Immature natural killer cell (primary cell): ENCODE measurements at regions not wholly inside any gene's neighbourhood (a gene's known extent, or its start where the extent isn't known, plus 50 kb on each side); places are given as distances from the start of the nearest gene placed in this dataset.
"Not testable (repeated sequence)": the region's sequence is repeated elsewhere in the genome, so short reads cannot be mapped to it uniquely, and the experiment has no call there.

Experiments used
- DNase-seq, 3 donors: peaks; one replicate each; pipeline ENCODE4 v3.0.0; 2022; ENCODE audit warnings: mixed read lengths in 1 of 3
- H3K27ac Mint-ChIP-seq, 6 donors: one replicate each; pipeline ENCODE4 v1.8.0; 2020; ENCODE audit warnings: mixed read lengths in 6 of 6, mild to moderate bottlenecking in 5 of 6, inconsistent platforms in 4 of 6, moderate library complexity in 3 of 6
- H3K27me3 Mint-ChIP-seq, 3 donors: one replicate each; pipeline ENCODE4 v1.8.0; 2020 to 2021; ENCODE audit warnings: low read depth in 3 of 3, mild to moderate bottlenecking in 3 of 3, mixed read lengths in 3 of 3, moderate library complexity in 3 of 3, inconsistent platforms in 1 of 3
- H3K36me3 Mint-ChIP-seq, 3 donors: one replicate each; pipeline ENCODE4 v1.8.0; 2020; ENCODE audit warnings: mixed read lengths in 3 of 3, inconsistent platforms in 2 of 3, mild to moderate bottlenecking in 2 of 3
- H3K4me1 Mint-ChIP-seq, 2 donors: one replicate each; pipeline ENCODE4 v1.8.0; 2020; ENCODE audit warnings: inconsistent platforms in 2 of 2, mild to moderate bottlenecking in 2 of 2, mixed read lengths in 2 of 2, moderate library complexity in 1 of 2
- H3K4me3 Mint-ChIP-seq, 5 donors: one replicate each; pipeline ENCODE4 v1.8.0; 2020; ENCODE audit warnings: mild to moderate bottlenecking in 5 of 5, mixed read lengths in 5 of 5, inconsistent platforms in 3 of 5, moderate library complexity in 3 of 5
- H3K9me3 Mint-ChIP-seq, 6 donors: one replicate each; pipeline ENCODE4 v1.8.0; 2020; ENCODE audit warnings: mild to moderate bottlenecking in 6 of 6, mixed read lengths in 6 of 6, inconsistent platforms in 4 of 6, moderate library complexity in 3 of 6

DNA sequence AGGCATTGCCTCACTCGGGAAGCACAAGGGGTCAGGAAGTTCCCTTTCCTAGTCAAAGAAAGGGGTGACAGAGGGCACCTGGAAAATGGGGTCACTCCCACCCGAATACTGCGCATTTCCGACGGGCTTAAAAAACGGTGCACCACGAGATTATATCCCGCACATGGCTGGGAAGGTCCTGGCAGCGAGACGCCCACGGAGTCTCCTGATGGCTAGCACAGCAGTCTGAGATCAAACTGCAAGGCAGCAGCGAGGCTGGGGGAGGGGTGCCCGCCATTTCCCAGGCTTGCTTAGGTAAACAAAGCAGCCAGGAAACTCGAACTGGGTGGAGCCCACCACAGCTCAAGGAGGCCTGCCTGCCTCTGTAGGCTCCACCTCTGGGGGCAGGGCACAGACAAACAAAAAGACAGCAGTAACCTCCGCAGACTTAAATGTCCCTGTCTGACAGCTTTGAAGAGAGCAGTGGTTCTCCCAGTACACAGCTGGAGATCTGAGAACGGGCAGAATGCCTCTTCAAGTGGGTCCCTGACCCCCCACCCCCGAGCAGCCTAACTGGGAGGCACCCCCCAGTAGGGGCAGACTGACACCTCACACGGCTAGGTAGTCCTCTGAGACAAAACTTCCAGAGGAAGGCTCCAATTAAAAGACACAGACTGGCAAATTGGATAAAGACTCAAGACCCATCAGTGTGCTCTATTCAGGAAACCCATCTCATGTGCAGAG lies 297.2 kb upstream of the DDI1 start:
- peak; percentile 17 to 32 (median 18) for DNase-seq
- H3K9me3 Mint-ChIP-seq, H3K27me3 Mint-ChIP-seq, H3K36me3 Mint-ChIP-seq: not testable (repeated sequence)
- H3K4me3 Mint-ChIP-seq: peak overlapping the region; percentile 71 to 84 (median 81)
- H3K27ac Mint-ChIP-seq: peak overlapping the region; percentile 63 to 92 (median 88)
- H3K4me1 Mint-ChIP-seq: peaks cover 51 to 58% of the 10 kb centered on the region in 2 donors

DNA sequence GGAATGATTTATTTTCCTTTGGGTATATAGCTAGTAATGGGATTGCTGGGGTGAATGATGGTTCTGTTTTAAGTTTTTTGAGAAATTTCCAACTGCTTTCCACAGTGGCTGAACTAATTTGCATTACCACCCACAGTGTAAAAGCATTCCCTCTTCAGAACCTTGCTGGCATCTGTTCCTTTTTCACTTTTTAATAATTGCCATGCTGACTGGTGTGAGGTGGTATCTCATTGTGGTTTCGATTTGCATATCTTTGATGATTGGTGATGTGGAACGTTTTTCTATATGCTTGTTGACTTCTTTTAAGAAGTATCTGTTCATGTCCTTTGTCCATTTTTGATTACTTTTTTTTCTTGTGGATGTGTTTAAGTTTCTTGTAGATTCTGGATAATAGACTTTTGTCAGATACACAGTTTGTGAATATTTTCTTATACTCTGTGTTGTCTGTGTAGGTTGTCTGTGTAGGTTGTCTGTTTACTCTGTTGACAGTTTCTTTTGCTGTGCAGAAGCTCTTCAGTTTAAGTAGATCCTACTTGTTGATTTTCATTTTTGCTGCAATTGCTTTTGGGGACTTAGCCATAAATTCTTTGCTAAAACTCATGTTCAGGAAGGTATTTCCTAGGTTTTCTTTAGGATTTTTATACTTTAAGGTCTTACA lies 291.8 kb upstream of the DDI1 start:
- Mint-ChIP-seq H3K36me3 (peaks cover 0 to 3% (median 0%) of the 10 kb centered on the region in 3 donors), H3K4me3 (no peak overlapping the region), H3K4me1 (peaks cover 3 to 6% of the 10 kb centered on the region in 2 donors), H3K27me3 (peaks cover 0 to 2% (median 0%) of the 10 kb centered on the region in 3 donors), H3K9me3 (peaks cover 5 to 12% (median 8%) of the 10 kb centered on the region in 6 donors), H3K27ac (peak overlapping the region in 1 of 6 donors; percentile 20)
- no peak for DNase-seq

- DNase-seq: no peak
- Mint-ChIP-seq H3K4me1 (no peaks in the 10 kb centered on the region), H3K4me3 (no peak overlapping the region), H3K36me3 (peaks cover 0 to 3% (median 0%) of the 10 kb centered on the region in 3 donors), H3K27ac (no peak overlapping the region), H3K27me3 (peaks cover 0 to 4% (median 3%) of the 10 kb centered on the region in 3 donors), H3K9me3 (peaks cover 1 to 12% (median 6%) of the 10 kb centered on the region in 6 donors)
Measured at GRCh38 chr11:103749158-103749557, 287.3 kb upstream of the DDI1 start.

DNA sequence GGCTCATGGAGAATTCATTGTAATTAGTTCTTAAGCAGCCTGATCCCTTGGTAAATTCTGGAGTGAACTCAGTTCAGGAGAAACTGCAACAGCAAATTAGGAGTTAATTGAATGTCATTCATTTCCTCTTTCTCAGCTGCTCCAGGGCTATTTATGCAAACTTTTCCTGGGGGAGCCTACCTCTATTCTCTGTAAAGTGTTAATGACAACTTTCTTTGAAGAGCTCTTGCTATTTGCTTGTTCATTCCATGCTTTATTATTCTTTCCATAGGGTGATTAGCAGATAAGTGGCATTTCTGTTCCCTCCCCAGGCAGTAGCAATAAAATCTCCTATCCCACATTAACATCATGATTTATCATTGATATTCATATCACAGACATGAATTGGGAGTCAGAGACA lies 267.6 kb upstream of the DDI1 start:
- Mint-ChIP-seq H3K4me3 (no peak overlapping the region), H3K36me3 (peaks cover 0 to 9% (median 0%) of the 10 kb centered on the region in 3 donors), H3K4me1 (no peaks in the 10 kb centered on the region), H3K9me3 (no peaks in the 10 kb centered on the region), H3K27me3 (peaks cover 0 to 6% (median 3%) of the 10 kb centered on the region in 3 donors), H3K27ac (no peak overlapping the region)
- no peak for DNase-seq

- no peak for DNase-seq
- Mint-ChIP-seq H3K9me3 (no peaks in the 10 kb centered on the region), H3K4me1 (no peaks in the 10 kb centered on the region), H3K27me3 (peaks cover 0 to 3% (median 2%) of the 10 kb centered on the region in 3 donors), H3K4me3 (no peak overlapping the region), H3K27ac (no peak overlapping the region), H3K36me3 (peaks cover 0 to 4% (median 0%) of the 10 kb centered on the region in 3 donors)
Measured at GRCh38 chr11:103773059-103773458, 263.4 kb upstream of the DDI1 start.

DNA sequence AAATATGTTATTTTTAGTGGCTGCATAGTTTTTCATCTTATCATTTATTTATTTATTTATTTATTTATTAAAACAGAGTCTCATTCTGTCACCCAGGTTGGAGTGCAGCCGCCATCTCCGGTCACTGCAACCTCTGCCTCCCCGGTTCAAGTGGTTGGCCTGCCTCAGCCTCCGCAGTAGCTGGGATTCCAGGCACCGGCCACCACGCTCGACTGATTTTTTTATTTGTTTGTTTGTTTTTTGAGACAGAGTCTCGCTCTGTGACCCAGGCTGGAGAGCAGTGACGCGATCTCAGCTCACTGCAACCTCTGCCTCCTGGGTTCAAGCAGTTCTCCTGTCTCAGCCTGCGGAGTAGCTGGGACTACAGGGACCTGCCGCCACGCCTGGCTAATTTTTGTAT lies 262.9 kb upstream of the DDI1 start:
- no peaks in the 10 kb centered on the region for H3K4me1 Mint-ChIP-seq
- no peak overlapping the region for H3K27ac Mint-ChIP-seq
- no peak for DNase-seq
- H3K4me3 Mint-ChIP-seq: no peak overlapping the region
- peaks cover 0 to 4% (median 0%) of the 10 kb centered on the region in 3 donors for H3K36me3 Mint-ChIP-seq
- H3K27me3 Mint-ChIP-seq: peaks cover 0 to 3% (median 2%) of the 10 kb centered on the region in 3 donors
- no peaks in the 10 kb centered on the region for H3K9me3 Mint-ChIP-seq

DNA sequence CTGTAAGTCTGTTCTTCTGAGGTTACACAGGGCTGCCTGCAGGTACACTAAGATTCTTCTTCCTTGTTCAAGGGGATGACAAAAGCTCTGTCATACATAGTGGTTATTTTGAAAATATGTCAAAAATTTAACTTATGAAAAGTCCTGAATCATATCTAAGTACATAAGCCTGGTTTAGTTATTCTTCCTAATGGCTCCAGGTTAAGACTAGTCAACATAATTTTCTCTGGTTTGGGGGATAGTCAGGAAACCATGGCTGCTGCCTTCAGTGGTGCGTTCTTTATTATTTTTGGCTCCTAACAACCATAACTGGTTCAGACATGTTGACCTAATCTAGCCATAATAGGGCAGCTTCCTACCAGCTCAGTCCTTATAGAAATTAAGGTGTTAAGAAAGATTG lies 257.4 kb upstream of the DDI1 start:
- H3K4me3 Mint-ChIP-seq: no peak overlapping the region
- no peak for DNase-seq
- no peaks in the 10 kb centered on the region for H3K36me3 Mint-ChIP-seq

GRCh38 chr11:103789952-103790351 lies 246.5 kb upstream of the DDI1 start:
- no peak overlapping the region for H3K4me3 Mint-ChIP-seq
- peaks cover 0 to 3% (median 0%) of the 10 kb centered on the region in 3 donors for H3K27me3 Mint-ChIP-seq
- DNase-seq: no peak
- H3K36me3 Mint-ChIP-seq: peaks cover 0 to 7% (median 6%) of the 10 kb centered on the region in 3 donors
- no peak overlapping the region for H3K27ac Mint-ChIP-seq
- peaks cover 4 to 17% (median 11%) of the 10 kb centered on the region in 6 donors for H3K9me3 Mint-ChIP-seq
- H3K4me1 Mint-ChIP-seq: no peaks in the 10 kb centered on the region

More for the DNA sequence above, 257.4 kb upstream of the DDI1 start:
- Mint-ChIP-seq H3K27ac (no peak overlapping the region), H3K4me1 (no peaks in the 10 kb centered on the region), H3K9me3 (no peaks in the 10 kb centered on the region), H3K27me3 (peaks cover 0 to 2% (median 0%) of the 10 kb centered on the region in 3 donors)

DNA sequence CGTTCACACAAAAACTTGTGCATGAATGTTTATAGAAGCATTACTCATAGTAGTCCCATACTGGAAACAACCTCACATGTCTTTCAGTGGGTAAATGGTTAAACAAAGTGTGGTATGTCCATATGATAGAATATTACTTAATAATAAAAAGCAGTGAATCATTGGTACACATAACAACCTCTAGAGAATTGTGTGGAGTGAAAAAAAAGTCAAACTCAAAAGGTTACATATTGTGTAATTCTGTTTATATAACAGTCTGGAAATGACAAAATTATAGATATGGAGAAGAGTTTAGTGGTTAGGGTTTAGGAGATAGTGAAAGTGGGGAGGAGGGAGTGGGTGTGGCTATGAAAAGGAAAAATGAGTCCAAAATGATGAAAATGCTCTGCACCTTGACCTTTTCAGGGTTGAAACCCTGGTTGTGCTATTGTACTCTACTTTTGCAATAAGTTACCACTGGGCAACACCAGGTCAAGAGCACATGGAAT lies 243.4 kb upstream of the DDI1 start:
- H3K27me3 Mint-ChIP-seq: peaks cover 0 to 3% (median 0%) of the 10 kb centered on the region in 3 donors
- H3K27ac Mint-ChIP-seq: peak overlapping the region in 1 of 6 donors; percentile 21
- DNase-seq: no peak

GRCh38 chr11:103794262-103794661 lies 242.2 kb upstream of the DDI1 start:
- DNase-seq: no peak
- H3K9me3 Mint-ChIP-seq: peaks cover 4 to 15% (median 11%) of the 10 kb centered on the region in 6 donors
- H3K4me1 Mint-ChIP-seq: peaks cover 0 to 7% of the 10 kb centered on the region in 2 donors
- peaks cover 0 to 7% (median 0%) of the 10 kb centered on the region in 3 donors for H3K36me3 Mint-ChIP-seq
- H3K4me3 Mint-ChIP-seq: no peak overlapping the region
- peaks cover 0 to 3% (median 0%) of the 10 kb centered on the region in 3 donors for H3K27me3 Mint-ChIP-seq
- H3K27ac Mint-ChIP-seq: no peak overlapping the region

More for the DNA sequence above, 243.4 kb upstream of the DDI1 start:
- H3K36me3 Mint-ChIP-seq: peaks cover 0 to 7% (median 0%) of the 10 kb centered on the region in 3 donors
- H3K4me1 Mint-ChIP-seq: peaks cover 0 to 2% of the 10 kb centered on the region in 2 donors
- no peak overlapping the region for H3K4me3 Mint-ChIP-seq
- peaks cover 4 to 15% (median 11%) of the 10 kb centered on the region in 6 donors for H3K9me3 Mint-ChIP-seq

- Mint-ChIP-seq H3K4me3 (no peak overlapping the region), H3K27me3 (peaks cover 0 to 2% (median 0%) of the 10 kb centered on the region in 3 donors), H3K36me3 (no peaks in the 10 kb centered on the region), H3K27ac (no peak overlapping the region), H3K4me1 (peaks cover 0 to 10% of the 10 kb centered on the region in 2 donors), H3K9me3 (peaks cover 0 to 2% (median 0%) of the 10 kb centered on the region in 6 donors)
- DNase-seq: no peak
Measured at GRCh38 chr11:103798026-103798425, 238.4 kb upstream of the DDI1 start.

DNA sequence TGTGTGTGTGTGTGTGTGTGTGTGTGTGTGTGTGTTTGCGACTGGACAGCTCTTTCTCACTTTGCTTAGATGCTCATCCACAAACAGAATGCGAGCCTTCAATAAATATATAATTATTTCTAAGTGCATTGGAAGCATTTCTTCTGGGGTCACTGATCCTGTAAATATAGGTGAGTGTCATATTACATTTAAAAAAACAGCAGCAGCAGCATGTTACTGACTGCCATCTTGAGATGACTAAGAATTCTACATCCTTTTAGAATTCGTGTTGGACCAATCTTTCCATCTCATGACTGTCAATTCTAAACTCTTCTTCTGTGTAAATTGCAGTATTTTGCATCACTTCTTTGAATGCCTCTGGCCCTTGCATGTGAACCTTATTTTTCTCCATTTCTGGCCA lies 238.0 kb upstream of the DDI1 start:
- no peak for DNase-seq
- H3K27me3 Mint-ChIP-seq: peaks cover 0 to 4% (median 0%) of the 10 kb centered on the region in 3 donors
- no peak overlapping the region for H3K4me3 Mint-ChIP-seq
- no peaks in the 10 kb centered on the region for H3K36me3 Mint-ChIP-seq
- peaks cover 0 to 2% (median 0%) of the 10 kb centered on the region in 6 donors for H3K9me3 Mint-ChIP-seq
- H3K27ac Mint-ChIP-seq: no peak overlapping the region
- peaks cover 0 to 10% of the 10 kb centered on the region in 2 donors for H3K4me1 Mint-ChIP-seq

GRCh38 chr11:103800406-103801114 lies 235.9 kb upstream of the DDI1 start:
- Mint-ChIP-seq H3K4me1 (peaks cover 0 to 10% of the 10 kb centered on the region in 2 donors), H3K36me3 (no peaks in the 10 kb centered on the region), H3K4me3 (no peak overlapping the region), H3K27ac (peak overlapping the region in 1 of 6 donors; percentile 57), H3K27me3 (peaks cover 0 to 4% (median 0%) of the 10 kb centered on the region in 3 donors), H3K9me3 (no peaks in the 10 kb centered on the region)
- DNase-seq: no peak
